Cardiac muscle cell (in vitro differentiated cells and primary cell): ENCODE measurements at regions not wholly inside any gene's neighbourhood (a gene's known extent, or its start where the extent isn't known, plus 50 kb on each side); places are given as distances from the start of the nearest gene placed in this dataset.

Experiments used
- DNase-seq, 2 donors: peaks; one replicate each; pipeline versions ENCODE4 v3.0.0 to v3.0.0-alpha.2; 2010 to 2017; ENCODE audit warnings: low read depth in 1 of 2, low spot score in 1 of 2
- H3K27ac ChIP-seq: fragments of 200-600 bp; sonication (generic); 2 replicates; pipeline ENCODE4 v1.5.1; 2016
- H3K27me3 ChIP-seq: fragments of 200-600 bp; sonication (generic); 2 replicates; pipeline ENCODE4 v1.6.0; 2016; ENCODE audit warnings: control low read depth
- H3K36me3 ChIP-seq: fragments of 200-600 bp; sonication (generic); 2 replicates; pipeline ENCODE4 v1.5.1; 2016; ENCODE audit warnings: control low read depth
- H3K4me1 ChIP-seq: fragments of 200-600 bp; sonication (generic); 2 replicates; pipeline ENCODE4 v1.8.1; 2017; ENCODE audit warnings: low read depth, mild to moderate bottlenecking, mixed run types
- H3K4me3 ChIP-seq: fragments of 200-600 bp; sonication (generic); 2 replicates; pipeline ENCODE4 v1.5.1; 2016; ENCODE audit warnings: mild to moderate bottlenecking
- H3K9me3 ChIP-seq: fragments of 200-600 bp; sonication (generic); 2 replicates; pipeline ENCODE4 v1.5.1; 2017; ENCODE audit warnings: low read depth, mild to moderate bottlenecking, control low read depth
- CTCF ChIP-seq: IDR thresholded peaks from 2 replicates; pipeline ENCODE4 v1.5.1; 2012; ENCODE audit warnings: low read depth, mild to moderate bottlenecking, low read length

GRCh38 chr9:105978336-105978735, 284.0 kb downstream of the TMEM38B start:
- Histone ChIP-seq H3K36me3 (no peaks in the 10 kb centered on the region), H3K4me3 (no peak overlapping the region), H3K27ac (no peak overlapping the region), H3K9me3 (no peaks in the 10 kb centered on the region), H3K27me3 (no peaks in the 10 kb centered on the region), H3K4me1 (peaks cover 12% of the 10 kb centered on the region)
- DNase-seq, result no peak
- no peak for TF ChIP-seq CTCF

GRCh38 chr9:105978826-105979225, 284.5 kb downstream of the TMEM38B start:
- no peak for TF ChIP-seq CTCF
- H3K4me3 ChIP-seq, result no peak overlapping the region
- peaks cover 12% of the 10 kb centered on the region for H3K4me1 ChIP-seq
- no peaks in the 10 kb centered on the region for H3K36me3 ChIP-seq
- H3K27ac ChIP-seq, result no peak overlapping the region
- no peak for DNase-seq
- no peaks in the 10 kb centered on the region for H3K9me3 ChIP-seq
- H3K27me3 ChIP-seq, result no peaks in the 10 kb centered on the region

- H3K36me3 ChIP-seq, result no peaks in the 10 kb centered on the region
- no peak for DNase-seq
- H3K27ac ChIP-seq, result no peak overlapping the region
- TF ChIP-seq CTCF, result no peak
- peaks cover 12% of the 10 kb centered on the region for H3K4me1 ChIP-seq
- no peaks in the 10 kb centered on the region for H3K27me3 ChIP-seq
- no peaks in the 10 kb centered on the region for H3K9me3 ChIP-seq
- H3K4me3 ChIP-seq, result no peak overlapping the region
These were observed 284.9 kb downstream of the TMEM38B start for GRCh38 chr9:105979290-105979689.

GRCh38 chr9:105984714-105985113, 290.4 kb downstream of the TMEM38B start:
- H3K4me1 ChIP-seq, result no peaks in the 10 kb centered on the region
- no peak for TF ChIP-seq CTCF
- H3K36me3 ChIP-seq, result no peaks in the 10 kb centered on the region
- no peak overlapping the region for H3K4me3 ChIP-seq
- H3K27ac ChIP-seq, result no peak overlapping the region
- H3K9me3 ChIP-seq, result no peaks in the 10 kb centered on the region
- H3K27me3 ChIP-seq, result no peaks in the 10 kb centered on the region
- DNase-seq, result no peak

GRCh38 chr9:105993116-105993854, 298.9 kb downstream of the TMEM38B start:
- TF ChIP-seq CTCF, result no peak
- no peak overlapping the region for H3K4me3 ChIP-seq
- H3K27me3 ChIP-seq, result no peaks in the 10 kb centered on the region
- H3K9me3 ChIP-seq, result no peaks in the 10 kb centered on the region
- no peaks in the 10 kb centered on the region for H3K4me1 ChIP-seq
- no peak for DNase-seq
- no peak overlapping the region for H3K27ac ChIP-seq
- no peaks in the 10 kb centered on the region for H3K36me3 ChIP-seq
